H9 (cell line): ENCODE measurements at regions not wholly inside any gene's neighbourhood (a gene's known extent, or its start where the extent isn't known, plus 50 kb on each side); places are given as distances from the start of the nearest gene placed in this dataset.

Source experiments
- DNase-seq: peaks from one replicate; pipeline ENCODE4 v3.0.0-alpha.2; 2017
- H2AFZ ChIP-seq: one replicate; pipeline ENCODE4 v1.6.1; 2013; ENCODE audit warnings: mild to moderate bottlenecking, low read length, control low read depth, moderate library complexity
- H2AK5ac ChIP-seq: 2 replicates; pipeline ENCODE4 v1.6.1; 2013; ENCODE audit warnings: low read length, control low read depth, mixed read lengths; ENCODE audit not compliant: insufficient read length
- H2BK120ac ChIP-seq: one replicate; pipeline ENCODE4 v1.6.1; 2013; ENCODE audit warnings: low read depth, mild to moderate bottlenecking, low read length, control low read depth, inconsistent platforms; ENCODE audit not compliant: poor library complexity, severe bottlenecking
- H2BK12ac ChIP-seq: 2 replicates; pipeline ENCODE4 v1.6.1; 2013; ENCODE audit warnings: low read length, control low read depth, mixed read lengths, low read depth; ENCODE audit not compliant: insufficient read length
- H2BK15ac ChIP-seq: 2 replicates; pipeline ENCODE4 v1.6.1; 2013; ENCODE audit warnings: low read depth, low read length, control low read depth
- H2BK20ac ChIP-seq: one replicate; pipeline ENCODE4 v1.6.1; 2013; ENCODE audit warnings: low read depth, mild to moderate bottlenecking, low read length, control low read depth, inconsistent platforms; ENCODE audit not compliant: poor library complexity, severe bottlenecking
- H2BK5ac ChIP-seq: 2 replicates; pipeline ENCODE4 v1.6.1; 2013; ENCODE audit warnings: low read length, control low read depth, mixed read lengths; ENCODE audit not compliant: insufficient read length
- H3K14ac ChIP-seq: 2 replicates; pipeline ENCODE4 v1.6.1; 2013; ENCODE audit warnings: low read length, control low read depth; ENCODE audit not compliant: insufficient read depth
- H3K18ac ChIP-seq: 2 replicates; pipeline ENCODE4 v1.6.1; 2013; ENCODE audit warnings: low read depth, mild to moderate bottlenecking, mixed read lengths, low read length, control low read depth; ENCODE audit not compliant: insufficient read length
- H3K23ac ChIP-seq: 2 replicates; pipeline ENCODE4 v1.6.1; 2013; ENCODE audit warnings: low read length, control low read depth, mixed read lengths, low read depth; ENCODE audit not compliant: insufficient read length
- H3K23me2 ChIP-seq: 2 replicates; pipeline ENCODE4 v1.6.1; 2013; ENCODE audit warnings: low read depth, mild to moderate bottlenecking, mixed read lengths, low read length, control low read depth; ENCODE audit not compliant: insufficient read length, poor library complexity, severe bottlenecking
- H3K27ac ChIP-seq: 2 replicates; pipeline ENCODE4 v1.5.1; 2013; ENCODE audit warnings: low read length, control low read depth, mixed read lengths, low read depth; ENCODE audit not compliant: insufficient read length
- H3K27me3 ChIP-seq: 2 replicates; pipeline ENCODE4 v1.6.1; 2013; ENCODE audit warnings: low read length, control low read depth, inconsistent platforms; ENCODE audit not compliant: insufficient read depth
- H3K4ac ChIP-seq: 2 replicates; pipeline ENCODE4 v1.6.1; 2013; ENCODE audit warnings: low read depth, mild to moderate bottlenecking, control low read depth, inconsistent platforms, low read length, moderate library complexity
- H3K4me1 ChIP-seq: 2 replicates; pipeline ENCODE4 v1.6.1; 2013; ENCODE audit warnings: low read length, control low read depth, inconsistent platforms; ENCODE audit not compliant: insufficient read depth
- H3K4me2 ChIP-seq: 2 replicates; pipeline ENCODE4 v1.6.1; 2013; ENCODE audit warnings: low read length, control low read depth, mixed read lengths; ENCODE audit not compliant: insufficient read length, insufficient read depth
- H3K56ac ChIP-seq: 2 replicates; pipeline ENCODE4 v1.6.1; 2013; ENCODE audit warnings: low read depth, mild to moderate bottlenecking, mixed read lengths, low read length, control low read depth; ENCODE audit not compliant: insufficient read length
- H3K79me1 ChIP-seq: 2 replicates; pipeline ENCODE4 v1.6.1; 2013; ENCODE audit warnings: low read depth, mild to moderate bottlenecking, moderate library complexity, low read length, control low read depth, inconsistent platforms; ENCODE audit not compliant: insufficient read depth, poor library complexity, severe bottlenecking
- H3K79me2 ChIP-seq: 2 replicates; pipeline ENCODE4 v1.6.1; 2013; ENCODE audit warnings: low read length, control low read depth, inconsistent platforms; ENCODE audit not compliant: insufficient read depth
- H3K9ac ChIP-seq: 2 replicates; pipeline ENCODE4 v1.6.1; 2013; ENCODE audit warnings: low read length, control low read depth, mixed read lengths; ENCODE audit not compliant: insufficient read length; ENCODE audit errors: extremely low read depth
- H3K9me3 ChIP-seq: one replicate; pipeline ENCODE4 v1.6.1; 2013; ENCODE audit warnings: low read depth, low read length, inconsistent platforms; ENCODE audit not compliant: control insufficient read depth
- H3T11ph ChIP-seq: one replicate; pipeline ENCODE4 v1.6.1; 2013; ENCODE audit warnings: mild to moderate bottlenecking, low read length, control low read depth, inconsistent platforms
- H4K20me1 ChIP-seq: one replicate; pipeline ENCODE4 v1.6.1; 2013; ENCODE audit not compliant: control insufficient read depth, insufficient read length, insufficient read depth
- H4K5ac ChIP-seq: 2 replicates; pipeline ENCODE4 v1.6.1; 2013; ENCODE audit warnings: low read depth, mild to moderate bottlenecking, mixed read lengths, low read length, control low read depth; ENCODE audit not compliant: insufficient read length
- H4K8ac ChIP-seq: replicated peaks from 2 replicates; pipeline ENCODE4 v1.6.1; 2013; ENCODE audit warnings: low read length, control low read depth, mixed read lengths, low read depth; ENCODE audit not compliant: insufficient read length
- H4K91ac ChIP-seq: 2 replicates; pipeline ENCODE4 v1.6.1; 2013; ENCODE audit warnings: low read depth, mild to moderate bottlenecking, moderate library complexity, mixed read lengths, low read length, control low read depth; ENCODE audit not compliant: insufficient read length
- H3K27ac Mint-ChIP-seq, 3 experiments: 2 replicates in 2 of 3; 3 replicates in 1 of 3; pipeline ENCODE4 v1.8.0; 2020 to 2021; ENCODE audit warnings: mixed read lengths in 3 of 3, mild to moderate bottlenecking in 1 of 3, moderate library complexity in 1 of 3
- H3K27me3 Mint-ChIP-seq: 2 replicates; pipeline ENCODE4 v1.8.0; 2021; ENCODE audit warnings: low read depth, mild to moderate bottlenecking, moderate library complexity, mixed read lengths
- H3K36me3 Mint-ChIP-seq, 3 experiments: 2 replicates in 2 of 3; 3 replicates in 1 of 3; pipeline ENCODE4 v1.8.0; 2020 to 2021; ENCODE audit warnings: low read depth in 3 of 3, mixed read lengths in 3 of 3; ENCODE audit not compliant: insufficient read depth in 1 of 3
- H3K4me1 Mint-ChIP-seq, 2 experiments: 2 replicates each; pipeline ENCODE4 v1.8.0; 2020; ENCODE audit warnings: mixed read lengths in 2 of 2
- H3K4me3 Mint-ChIP-seq, 2 experiments: 2 replicates in 1 of 2; 3 replicates in 1 of 2; pipeline ENCODE4 v1.8.0; 2020 to 2021; ENCODE audit warnings: mild to moderate bottlenecking in 2 of 2, mixed read lengths in 2 of 2, moderate library complexity in 1 of 2
- H3K9me3 Mint-ChIP-seq, 2 experiments: 2 replicates in 1 of 2; 3 replicates in 1 of 2; pipeline ENCODE4 v1.8.0; 2020; ENCODE audit warnings: mild to moderate bottlenecking in 2 of 2, mixed read lengths in 2 of 2, moderate library complexity in 1 of 2
- WGBS: extraction: QIAGEN DNeasy Blood & Tissue Kit; methylation state at CpG from one replicate; pipeline ENCODE4 v1.1.7; 2013; ENCODE audit warnings: missing lambda C conversion rate, low lambda C conversion rate, mixed read lengths; ENCODE audit not compliant: insufficient read length; ENCODE audit errors: extremely low coverage; 5-methylcytosine and 5-hydroxymethylcytosine counted together
- TF ChIP-seq, protein P1 (sequence below): fragments of 200-600 bp; sonication (generic); conservative IDR thresholded peaks from 3 replicates; pipeline ENCODE4 v1.8.0; 2021; ENCODE audit warnings: antibody characterized with exemption, mild to moderate bottlenecking

DNA sequence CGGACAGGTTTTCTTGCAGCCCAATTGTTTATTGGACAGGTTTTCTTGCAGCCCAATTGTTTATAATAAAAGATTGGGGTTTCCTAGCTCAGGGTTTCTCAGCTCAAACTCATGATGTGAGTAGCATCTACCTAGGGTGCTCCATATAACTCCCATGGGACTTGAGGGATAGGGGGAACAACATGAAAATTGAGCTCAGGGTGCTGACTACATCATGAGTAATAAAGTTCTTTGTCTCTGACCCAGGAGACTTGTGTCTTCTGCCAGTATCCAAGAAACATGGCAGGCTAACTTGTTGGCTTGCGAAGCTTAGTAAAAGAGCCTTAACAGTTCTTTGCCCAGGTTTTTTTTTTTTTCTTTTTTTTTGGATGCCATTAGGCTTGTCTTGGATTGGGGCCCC is 59.2 kb upstream of the MYCBP2 start:
- Histone ChIP-seq H3K23me2 (no peaks in the 10 kb centered on the region), H4K20me1 (no peaks in the 10 kb centered on the region), H3K79me1 (no peaks in the 10 kb centered on the region), H3K56ac (no peak overlapping the region), H2BK5ac (no peak overlapping the region), H3K9ac (no peak overlapping the region), H3K23ac (no peak overlapping the region), H2AK5ac (no peak overlapping the region), H3K27ac (no peak overlapping the region), H3K14ac (no peak overlapping the region), H4K8ac (no peak overlapping the region), H2BK12ac (no peak overlapping the region), H3K4me1 (no peaks in the 10 kb centered on the region), H2AFZ (no peak overlapping the region), H3K4me2 (no peak overlapping the region), H3K18ac (no peak overlapping the region), H3K27me3 (no peaks in the 10 kb centered on the region), H3K9me3 (no peaks in the 10 kb centered on the region), H2BK20ac (no peak overlapping the region), H2BK15ac (no peak overlapping the region), H2BK120ac (no peak overlapping the region), H3T11ph (no peak overlapping the region), H3K79me2 (no peaks in the 10 kb centered on the region), H4K5ac (no peak overlapping the region), H3K4ac (no peak overlapping the region), H4K91ac (no peak overlapping the region)
- TF ChIP-seq, protein P1, sequence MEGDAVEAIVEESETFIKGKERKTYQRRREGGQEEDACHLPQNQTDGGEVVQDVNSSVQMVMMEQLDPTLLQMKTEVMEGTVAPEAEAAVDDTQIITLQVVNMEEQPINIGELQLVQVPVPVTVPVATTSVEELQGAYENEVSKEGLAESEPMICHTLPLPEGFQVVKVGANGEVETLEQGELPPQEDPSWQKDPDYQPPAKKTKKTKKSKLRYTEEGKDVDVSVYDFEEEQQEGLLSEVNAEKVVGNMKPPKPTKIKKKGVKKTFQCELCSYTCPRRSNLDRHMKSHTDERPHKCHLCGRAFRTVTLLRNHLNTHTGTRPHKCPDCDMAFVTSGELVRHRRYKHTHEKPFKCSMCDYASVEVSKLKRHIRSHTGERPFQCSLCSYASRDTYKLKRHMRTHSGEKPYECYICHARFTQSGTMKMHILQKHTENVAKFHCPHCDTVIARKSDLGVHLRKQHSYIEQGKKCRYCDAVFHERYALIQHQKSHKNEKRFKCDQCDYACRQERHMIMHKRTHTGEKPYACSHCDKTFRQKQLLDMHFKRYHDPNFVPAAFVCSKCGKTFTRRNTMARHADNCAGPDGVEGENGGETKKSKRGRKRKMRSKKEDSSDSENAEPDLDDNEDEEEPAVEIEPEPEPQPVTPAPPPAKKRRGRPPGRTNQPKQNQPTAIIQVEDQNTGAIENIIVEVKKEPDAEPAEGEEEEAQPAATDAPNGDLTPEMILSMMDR, result no peak
- Mint-ChIP-seq H3K36me3 (peaks cover 0 to 5% (median 0%) of the 10 kb centered on the region in 3 experiments; a peak in 1 of 7 replicates), H3K4me1 (peaks cover 28 to 31% of the 10 kb centered on the region in 2 experiments), H3K4me3 (no peak overlapping the region), H3K9me3 (no peaks in the 10 kb centered on the region; a peak in 1 of 5 replicates), H3K27ac (no peak overlapping the region), H3K27me3 (no peaks in the 10 kb centered on the region)
- WGBS, result no CpG with 5 or more reads among the region's 2 CpGs
- DNase-seq, result no peak
